Epithelial cell of proximal tubule (primary cell): ENCODE measurements at regions not wholly inside any gene's neighbourhood (a gene's known extent, or its start where the extent isn't known, plus 50 kb on each side); places are given as distances from the start of the nearest gene placed in this dataset.

Source experiments
- DNase-seq: peaks from one replicate; pipeline ENCODE4 v3.0.0-alpha.2; 2011; ENCODE audit warnings: low read depth
- H3K4me3 ChIP-seq: 2 replicates; pipeline ENCODE4 v1.5.1; 2011; ENCODE audit warnings: low read depth, mild to moderate bottlenecking, low read length
- TF ChIP-seq, protein P1 (sequence below): conservative IDR thresholded peaks from 2 replicates; pipeline ENCODE4 v1.5.1; 2012; ENCODE audit warnings: low read depth, mild to moderate bottlenecking, low read length

DNA sequence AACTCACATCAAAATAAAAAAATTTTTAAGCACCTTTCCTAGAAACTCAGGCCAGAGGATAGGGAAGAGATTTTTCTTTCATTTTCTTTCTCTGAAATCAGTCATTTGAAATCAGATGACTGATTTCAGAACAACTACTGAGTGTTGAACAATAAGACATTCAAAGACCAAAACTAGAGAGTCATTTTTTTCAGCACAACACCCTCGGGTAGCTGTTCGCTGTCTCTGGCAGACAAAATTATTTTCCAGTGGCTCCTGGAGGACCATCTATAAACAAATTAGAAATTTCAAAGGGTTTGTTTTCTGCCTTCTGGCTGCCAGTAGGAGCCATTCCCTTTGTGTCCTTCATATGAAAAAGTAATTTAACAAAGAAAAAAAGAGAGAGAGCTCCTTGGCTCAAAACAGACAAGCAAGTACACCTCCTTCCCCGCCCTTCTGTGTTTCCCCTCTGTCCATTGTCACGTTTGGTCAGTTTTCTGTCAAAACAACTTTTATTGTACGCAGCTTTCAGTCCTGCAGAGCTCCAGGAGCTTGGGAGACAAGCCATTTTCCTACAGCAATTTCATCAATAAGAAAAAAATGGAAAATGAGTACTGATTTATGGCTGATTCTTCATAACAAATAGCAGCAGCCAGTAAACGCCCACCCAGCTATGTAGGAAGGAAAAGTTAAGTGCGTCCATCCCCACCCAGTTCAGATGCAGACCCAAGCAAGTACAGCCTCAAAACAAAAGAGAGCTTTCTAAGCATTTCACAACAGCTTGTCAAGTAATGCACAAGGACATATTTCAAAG lies 405.2 kb downstream of the ZNF608 start:
- H3K4me3 ChIP-seq: no peak overlapping the region
- TF ChIP-seq, protein P1, sequence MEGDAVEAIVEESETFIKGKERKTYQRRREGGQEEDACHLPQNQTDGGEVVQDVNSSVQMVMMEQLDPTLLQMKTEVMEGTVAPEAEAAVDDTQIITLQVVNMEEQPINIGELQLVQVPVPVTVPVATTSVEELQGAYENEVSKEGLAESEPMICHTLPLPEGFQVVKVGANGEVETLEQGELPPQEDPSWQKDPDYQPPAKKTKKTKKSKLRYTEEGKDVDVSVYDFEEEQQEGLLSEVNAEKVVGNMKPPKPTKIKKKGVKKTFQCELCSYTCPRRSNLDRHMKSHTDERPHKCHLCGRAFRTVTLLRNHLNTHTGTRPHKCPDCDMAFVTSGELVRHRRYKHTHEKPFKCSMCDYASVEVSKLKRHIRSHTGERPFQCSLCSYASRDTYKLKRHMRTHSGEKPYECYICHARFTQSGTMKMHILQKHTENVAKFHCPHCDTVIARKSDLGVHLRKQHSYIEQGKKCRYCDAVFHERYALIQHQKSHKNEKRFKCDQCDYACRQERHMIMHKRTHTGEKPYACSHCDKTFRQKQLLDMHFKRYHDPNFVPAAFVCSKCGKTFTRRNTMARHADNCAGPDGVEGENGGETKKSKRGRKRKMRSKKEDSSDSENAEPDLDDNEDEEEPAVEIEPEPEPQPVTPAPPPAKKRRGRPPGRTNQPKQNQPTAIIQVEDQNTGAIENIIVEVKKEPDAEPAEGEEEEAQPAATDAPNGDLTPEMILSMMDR: no peak

DNA sequence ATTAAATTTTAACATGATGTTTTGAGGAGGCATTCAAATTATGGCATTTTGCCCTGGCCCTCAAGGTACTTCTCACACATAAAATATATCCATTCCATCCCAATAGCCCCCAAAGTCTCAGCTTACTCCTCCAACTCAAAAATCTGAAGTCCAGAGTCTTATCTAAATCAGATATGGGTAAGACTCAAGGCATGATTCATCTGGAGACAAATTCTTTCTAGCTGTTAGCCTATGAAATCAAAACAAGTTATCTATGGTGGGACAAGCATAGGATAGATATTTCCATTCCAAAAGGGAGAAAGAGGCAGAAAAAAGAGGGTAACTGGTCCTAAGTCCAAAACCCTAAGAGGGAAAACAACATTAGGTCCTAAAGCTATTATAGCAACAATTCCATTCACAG lies 408.4 kb downstream of the ZNF608 start:
- DNase-seq: no peak
- H3K4me3 ChIP-seq: no peak overlapping the region
- TF ChIP-seq, protein P1: no peak

More for the DNA sequence above, 405.2 kb downstream of the ZNF608 start:
- no peak for DNase-seq

DNA sequence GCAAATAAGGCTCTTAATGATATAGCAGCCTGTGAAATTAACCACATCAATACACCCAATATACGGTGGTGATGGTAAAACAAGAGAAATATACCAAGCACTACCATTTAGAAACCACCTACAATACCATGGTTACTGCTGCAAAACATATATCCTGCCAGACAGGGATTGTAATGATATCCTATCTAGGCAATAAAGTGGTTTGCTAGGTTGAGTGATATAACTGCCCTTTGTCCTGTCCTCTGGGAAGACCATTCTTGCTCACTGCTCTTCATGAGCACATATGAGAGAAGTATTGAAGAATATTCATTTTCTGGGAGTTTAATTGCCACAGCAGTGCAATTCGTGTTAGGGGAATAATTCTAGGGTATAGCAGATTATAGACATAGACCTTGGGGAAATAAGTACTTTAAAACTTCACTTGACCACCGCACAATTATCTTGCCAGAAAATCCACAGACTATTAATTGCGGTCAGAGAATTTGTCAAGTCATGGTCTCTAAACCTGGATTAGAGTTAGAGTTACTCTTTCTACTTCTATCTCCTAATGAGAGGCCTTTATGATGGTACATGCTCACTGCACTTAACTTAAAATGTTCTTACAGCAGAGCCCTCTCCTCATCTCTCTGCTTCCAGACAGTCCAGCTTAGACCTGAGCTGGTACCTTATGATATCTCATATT lies 413.0 kb downstream of the ZNF608 start:
- H3K4me3 ChIP-seq: no peak overlapping the region
- DNase-seq: no peak
- TF ChIP-seq, protein P1: no peak

DNA sequence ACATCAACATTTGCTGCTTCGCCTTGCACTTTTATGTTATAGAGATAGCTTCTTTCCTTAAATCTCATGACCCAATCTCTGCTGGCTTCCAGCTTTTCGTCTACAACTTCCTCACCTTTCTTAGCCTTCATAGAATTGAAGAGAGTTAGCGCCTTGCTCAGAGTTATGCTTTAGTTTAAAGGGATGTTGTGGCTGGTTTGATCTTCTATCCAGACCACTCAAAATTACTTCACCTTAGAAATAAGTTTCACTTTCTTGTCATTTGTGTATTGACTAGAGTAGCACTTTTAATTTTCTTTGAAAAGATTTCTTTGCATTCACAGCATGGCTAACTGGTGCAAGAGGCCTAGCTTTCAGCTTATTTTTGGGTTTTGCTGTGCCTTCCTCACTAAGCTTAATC lies 414.2 kb downstream of the ZNF608 start:
- no peak for DNase-seq
- TF ChIP-seq, protein P1: no peak
- no peak overlapping the region for H3K4me3 ChIP-seq

DNA sequence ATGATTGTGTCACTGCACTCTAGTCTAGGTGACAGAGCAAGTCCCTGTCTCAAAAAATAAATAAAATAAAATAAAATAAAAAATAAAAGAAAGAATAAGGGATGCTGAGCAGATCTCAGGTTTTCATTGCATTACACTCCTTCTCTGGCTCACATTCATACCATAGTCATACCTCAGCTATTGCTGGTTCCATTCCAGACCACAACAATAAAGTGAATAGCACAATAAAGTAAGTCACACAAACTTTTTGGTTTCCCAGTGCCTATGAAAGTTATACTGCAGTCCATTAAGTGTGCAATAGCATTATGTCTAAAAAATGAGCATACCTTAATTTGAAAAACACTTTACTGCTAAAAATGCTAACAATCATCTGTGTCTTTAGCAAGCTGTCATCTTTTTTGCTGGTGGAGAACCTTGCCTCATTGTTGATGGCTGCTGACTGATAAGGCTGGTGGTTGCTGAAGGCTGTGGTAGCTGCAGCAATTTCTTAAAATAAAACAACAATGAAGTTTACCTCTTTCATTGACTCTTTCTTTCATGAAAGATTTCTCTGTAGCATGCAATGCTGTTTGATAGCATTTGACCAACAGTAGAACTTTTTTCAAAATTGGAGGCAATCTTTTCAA lies 415.7 kb downstream of the ZNF608 start:
- no peak for DNase-seq
- no peak overlapping the region for H3K4me3 ChIP-seq
- TF ChIP-seq, protein P1: no peak

DNA sequence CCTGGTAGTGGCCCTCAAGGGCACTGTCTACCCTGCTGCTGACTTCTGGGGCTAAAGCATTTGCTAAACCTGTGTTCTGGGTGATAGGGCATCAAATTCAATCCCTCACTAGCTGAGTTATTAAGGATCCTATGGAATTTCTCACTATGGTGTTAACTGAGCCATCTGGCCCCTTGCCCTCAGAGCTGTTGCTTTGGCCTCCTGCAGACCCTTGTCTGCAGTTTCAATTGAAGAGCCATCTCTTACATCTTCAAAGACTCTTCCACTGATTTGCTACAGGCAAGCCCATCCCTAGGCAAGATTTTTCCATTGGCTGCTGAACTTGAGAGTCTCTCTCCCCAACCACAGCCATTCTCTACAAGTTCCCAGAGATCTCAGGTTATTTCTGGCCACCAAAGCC lies 418.2 kb downstream of the ZNF608 start:
- H3K4me3 ChIP-seq: no peak overlapping the region
- DNase-seq: no peak
- TF ChIP-seq, protein P1: no peak
